GM12878 (cell line): ENCODE measurements at regions not wholly inside any gene's neighbourhood (a gene's known extent, or its start where the extent isn't known, plus 50 kb on each side); places are given as distances from the start of the nearest gene placed in this dataset.

Source experiments
- ATAC-seq: fragments of 200-7000 bp; cut with Tn5 transposase; 3 replicates; pipeline ENCODE4 v1.9.1; 2020; ENCODE audit warnings: mild to moderate bottlenecking, moderate library complexity
- BruUV-seq: library from RNA; stranded (reverse); fragments of 400-500 nt; replicated peaks from 2 replicates; lab custom pipeline; 2021; lab: Mats Ljungman, UMichigan
- CTCF ChIA-PET: fragments of 300-600 bp; sonication (Branson Sonifier 250); formaldehyde crosslinking; extraction: SDS; loops from one replicate; lab custom pipeline; 2021; ENCODE audit warnings: inconsistent platforms; lab: Yijun Ruan, JAX
- POLR2A ChIA-PET: fragments of 350-600 bp; formaldehyde crosslinking; extraction: SDS; loops from one replicate; lab custom pipeline; 2021; ENCODE audit warnings: inconsistent platforms; lab: Charles Lee
- RAD21 ChIA-PET: fragments of 300-600 bp; sonication (Branson Sonifier 250); formaldehyde crosslinking; loops from one replicate; lab custom pipeline; 2023; ENCODE audit warnings: antibody characterized with exemption; ENCODE audit not compliant: unreplicated experiment; lab: Charles Lee
- SMC1A ChIA-PET: fragments of 300-600 bp; sonication (Branson Sonifier 250); formaldehyde crosslinking; loops from one replicate; lab custom pipeline; 2023; ENCODE audit not compliant: unreplicated experiment, uncharacterized antibody; lab: Charles Lee
- DNase-seq: peaks from one replicate; pipeline ENCODE4 v3.0.0-alpha.2; 2011; ENCODE audit warnings: low read depth, low spot score
- FAIRE-seq: peaks from 3 replicates; lab custom pipeline; 2011; peaks lifted over from hg19 to GRCh38; lab: Jason Lieb, UNC
- H2AFZ ChIP-seq: 2 replicates; pipeline ENCODE4 v1.6.0; 2011; ENCODE audit warnings: low read depth, low read length, control low read depth; ENCODE audit not compliant: control insufficient read depth
- H3K27ac ChIP-seq: 2 replicates; pipeline ENCODE4 v1.5.1; 2011; ENCODE audit warnings: control low read depth; ENCODE audit not compliant: control insufficient read depth, insufficient read depth
- H3K27me3 ChIP-seq, 2 experiments: replicated peaks in 1 of 2; 2 replicates each; pipeline versions ENCODE4 v1.6.0 to v1.6.1; 2011; ENCODE audit warnings: low read length in 1 of 2; ENCODE audit not compliant: control insufficient read depth in 2 of 2, insufficient read depth in 2 of 2
- H3K36me3 ChIP-seq, 2 experiments: 2 replicates each; pipeline ENCODE4 v1.5.1; 2011; ENCODE audit warnings: low read length in 1 of 2; ENCODE audit not compliant: control insufficient read depth in 2 of 2, insufficient read depth in 2 of 2
- H3K4me1 ChIP-seq: 2 replicates; pipeline ENCODE4 v1.6.1; 2011; ENCODE audit warnings: mild to moderate bottlenecking, low read length, moderate library complexity, mixed read lengths; ENCODE audit not compliant: control insufficient read depth, insufficient read depth
- H3K4me2 ChIP-seq: 2 replicates; pipeline ENCODE4 v1.6.0; 2011; ENCODE audit warnings: control low read depth; ENCODE audit not compliant: control insufficient read depth, insufficient read depth
- H3K4me3 ChIP-seq: fragments of 200-600 bp; sonication (generic); 2 replicates; pipeline ENCODE4 v1.5.1; 2016
- H3K79me2 ChIP-seq: 2 replicates; pipeline ENCODE4 v1.6.0; 2011; ENCODE audit warnings: low read length; ENCODE audit not compliant: control insufficient read depth, insufficient read depth
- H3K9ac ChIP-seq: 2 replicates; pipeline ENCODE4 v1.8.0; 2011; ENCODE audit warnings: low read length, control low read depth, mixed read lengths; ENCODE audit not compliant: control insufficient read depth, insufficient read depth
- H3K9me3 ChIP-seq: replicated peaks from 3 replicates; pipeline ENCODE4 v1.5.1; 2011; ENCODE audit warnings: mild to moderate bottlenecking, low read length; ENCODE audit not compliant: control insufficient read depth, insufficient read depth
- H4K20me1 ChIP-seq: 2 replicates; pipeline ENCODE4 v1.6.0; 2011; ENCODE audit not compliant: control insufficient read depth, insufficient read depth
- EED ChIP-seq: sonication (generic); IDR thresholded peaks from 2 replicates; pipeline ENCODE4 v1.6.1; 2016; ENCODE audit warnings: antibody characterized with exemption, low read depth
- EP300 ChIP-seq, 2 experiments: fragments of 150-350 bp in 1 of 2; IDR thresholded peaks; 2 replicates each; pipeline ENCODE4 v1.6.1; 2011 to 2012; ENCODE audit warnings: low read depth in 2 of 2, low read length in 2 of 2, borderline replicate concordance in 1 of 2, improper control_type of control experiment in 1 of 2, inconsistent platforms in 1 of 2; ENCODE audit not compliant: control insufficient read depth in 1 of 2
- JUNB ChIP-seq: IDR thresholded peaks from 2 replicates; pipeline ENCODE4 v1.6.1; 2016; ENCODE audit warnings: antibody characterized with exemption, mild to moderate bottlenecking
- KLF5 ChIP-seq: fragments of 450-650 bp; IDR thresholded peaks from 2 replicates; pipeline ENCODE4 v1.6.1; 2014; ENCODE audit warnings: mild to moderate bottlenecking; ENCODE audit not compliant: partially characterized antibody
- NBN ChIP-seq: fragments of 450-650 bp; IDR thresholded peaks from 2 replicates; pipeline ENCODE4 v1.6.1; 2016
- RELA ChIP-seq: fragments of 450-650 bp; IDR thresholded peaks from 2 replicates; pipeline ENCODE4 v1.8.0; 2014; ENCODE audit warnings: borderline replicate concordance; ENCODE audit not compliant: partially characterized antibody
- SPI1 ChIP-seq: IDR thresholded peaks from 2 replicates; pipeline ENCODE4 v1.6.1; 2011; ENCODE audit warnings: low read depth, mild to moderate bottlenecking, low read length, moderate library complexity, borderline replicate concordance; ENCODE audit not compliant: insufficient read depth
- ZNF274 ChIP-seq: IDR thresholded peaks from one replicate; pipeline ENCODE4 v1.8.0; 2011; ENCODE audit not compliant: insufficient read length, insufficient read depth
- WGBS: methylation state at CpG from one replicate; pipeline ENCODE4 v1.1.6; 2016; ENCODE audit warnings: low lambda C conversion rate; ENCODE audit not compliant: insufficient replicate concordance, insufficient coverage; ENCODE audit errors: missing lambda C conversion rate; 5-methylcytosine and 5-hydroxymethylcytosine counted together
- in situ Hi-C: fragments of 300-500 bp; cut with MboI; formaldehyde crosslinking; loops from 9 replicates; pipeline ENCODE4 v1.14.3; 2018; ENCODE audit warnings: mixed read lengths
- intact Hi-C: fragments of 100-400 bp; cut with micrococcal nuclease; formaldehyde crosslinking; loops from one replicate; pipeline ENCODE4 v1.14.2; 2022; ENCODE audit not compliant: unreplicated experiment
- TF ChIP-seq, protein P1 (sequence below): fragments of 450-650 bp; IDR thresholded peaks from 2 replicates; pipeline ENCODE4 v1.6.1; 2014; ENCODE audit warnings: mild to moderate bottlenecking
- TF ChIP-seq, protein P2 (sequence below): IDR thresholded peaks from 2 replicates; pipeline ENCODE4 v1.6.1; 2011; ENCODE audit warnings: borderline replicate concordance, low read depth, mild to moderate bottlenecking, moderate library complexity, mixed read lengths, low read length; ENCODE audit not compliant: insufficient read depth; ENCODE audit errors: extremely low read length

DNA sequence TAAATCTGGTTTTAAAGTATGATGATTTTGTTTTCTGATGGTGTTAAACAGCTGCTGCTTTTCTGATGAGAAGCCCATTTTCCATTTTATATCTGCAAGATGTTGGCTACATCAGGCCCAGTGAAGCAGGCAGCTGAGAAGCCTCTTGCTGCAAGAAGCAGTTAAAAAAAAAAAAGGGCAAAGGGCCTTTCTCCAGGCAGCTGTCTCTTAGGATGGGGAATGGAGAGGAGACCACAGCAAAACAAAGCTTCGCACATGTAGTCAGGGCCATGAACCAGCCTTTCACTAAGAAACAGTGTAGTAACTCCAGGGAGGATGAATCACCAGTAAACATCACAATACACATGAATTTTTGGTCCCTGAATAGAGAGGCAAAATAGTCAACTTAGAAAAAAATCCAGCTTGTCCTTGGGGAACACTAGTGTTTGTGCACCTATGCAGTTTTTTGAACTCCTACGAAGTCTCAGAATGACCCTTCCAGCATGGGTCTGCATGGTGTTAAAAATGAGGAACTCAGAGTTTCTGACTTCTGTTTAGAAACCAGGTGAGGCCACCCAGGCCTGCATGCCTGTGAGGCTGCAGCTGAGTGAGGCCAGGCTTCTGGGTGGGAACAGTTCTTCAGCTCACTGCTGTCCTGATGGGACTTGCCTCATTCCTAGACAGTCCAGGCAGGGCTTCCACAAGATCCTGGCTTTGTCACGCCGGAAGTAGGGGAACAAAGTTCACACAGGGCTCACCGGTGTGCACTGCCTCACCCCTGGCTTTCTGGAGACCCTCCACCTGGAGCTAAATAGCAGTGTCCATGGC lies 518.7 kb downstream of the MCTP2 start:
- H3K4me1 ChIP-seq, result no peaks in the 10 kb centered on the region
- H4K20me1 ChIP-seq, result no peaks in the 10 kb centered on the region
- no peak overlapping the region for H2AFZ ChIP-seq
- no peak overlapping the region for H3K9ac ChIP-seq
- no TSS peak for BruUV-seq
- RAD21 ChIA-PET, result no interaction called here
- intact Hi-C loops (no loop called here), in situ Hi-C loops (no loop called here)
- CTCF ChIA-PET, result no interaction called here
- H3K4me3 ChIP-seq, result no peak overlapping the region
- H3K27me3 ChIP-seq, result no peaks in the 10 kb centered on the region
- no peaks in the 10 kb centered on the region for H3K9me3 ChIP-seq
- WGBS, result 27% methylated on average over 5 of the region's 5 CpGs
- H3K36me3 ChIP-seq, result no peaks in the 10 kb centered on the region
- no peak overlapping the region for H3K4me2 ChIP-seq
- FAIRE-seq (no peak), DNase-seq (no peak)
- SMC1A ChIA-PET, result no interaction called here
- H3K79me2 ChIP-seq, result no peaks in the 10 kb centered on the region
- TF ChIP-seq RELA, result no peak
- peak; percentile 61; the same call in 1 of the 2 replicates for TF ChIP-seq SPI1
- TF ChIP-seq, all 136 proteins: peak for 1
- no peak overlapping the region for H3K27ac ChIP-seq
- ATAC-seq, result peak; percentile 70
- POLR2A ChIA-PET, result no interaction called here

DNA sequence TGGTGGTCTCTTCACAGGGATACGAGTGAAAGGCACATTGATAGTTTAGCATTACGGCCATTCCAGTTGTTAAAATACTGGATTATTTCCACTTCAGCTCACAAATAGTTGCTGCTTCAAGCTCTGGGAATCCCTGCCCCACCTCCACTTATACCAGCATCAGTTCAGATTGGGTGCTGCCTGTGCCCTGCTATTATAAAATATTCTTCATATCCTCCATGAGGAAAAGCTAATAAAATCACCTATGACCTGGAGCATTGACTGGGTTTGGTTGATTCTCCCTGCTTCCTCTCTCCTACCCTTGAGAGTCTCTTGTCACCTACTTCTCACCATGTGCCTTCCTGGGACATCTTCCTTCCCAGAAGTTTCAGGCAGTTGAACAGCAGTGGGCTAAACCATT lies 529.0 kb downstream of the MCTP2 start:
- CTCF ChIA-PET, result no interaction called here
- no peak for DNase-seq
- intact Hi-C loops, result no loop called here
- no peak overlapping the region for H3K27ac ChIP-seq
- SMC1A ChIA-PET, result interaction anchor here (1.4 kb wide), 1 partner anchor 70 kb away, joined by 3 read pairs; no protein-coding TSS in a partner anchor
- no peaks in the 10 kb centered on the region for H3K4me1 ChIP-seq
- H3K4me2 ChIP-seq, result no peak overlapping the region
- H3K36me3 ChIP-seq, result no peaks in the 10 kb centered on the region
- H3K9ac ChIP-seq, result no peak overlapping the region
- no peaks in the 10 kb centered on the region for H4K20me1 ChIP-seq
- ATAC-seq, result no peak
- in situ Hi-C loops, result no loop called here
- no TSS peak for BruUV-seq
- H3K9me3 ChIP-seq, result no peaks in the 10 kb centered on the region
- 0% methylated on average over 2 of the region's 2 CpGs for WGBS
- no peak overlapping the region for H3K4me3 ChIP-seq
- RAD21 ChIA-PET, result no interaction called here
- no peaks in the 10 kb centered on the region for H3K79me2 ChIP-seq
- H2AFZ ChIP-seq, result no peak overlapping the region
- no peaks in the 10 kb centered on the region for H3K27me3 ChIP-seq
- POLR2A ChIA-PET, result no interaction called here
- FAIRE-seq, result no peak
- TF ChIP-seq KLF5 (no peak), EED (no peak), EP300 (IDR thresholded peaks at IDR 0.05; ENCODE audit: borderline replicate concordance in 1 of 2, control insufficient read depth in 1 of 2, low read depth in 2 of 2, low read length in 2 of 2) (no peak), NBN (no peak), ZNF274 (no peak), JUNB (no peak)
- TF ChIP-seq, protein P1, sequence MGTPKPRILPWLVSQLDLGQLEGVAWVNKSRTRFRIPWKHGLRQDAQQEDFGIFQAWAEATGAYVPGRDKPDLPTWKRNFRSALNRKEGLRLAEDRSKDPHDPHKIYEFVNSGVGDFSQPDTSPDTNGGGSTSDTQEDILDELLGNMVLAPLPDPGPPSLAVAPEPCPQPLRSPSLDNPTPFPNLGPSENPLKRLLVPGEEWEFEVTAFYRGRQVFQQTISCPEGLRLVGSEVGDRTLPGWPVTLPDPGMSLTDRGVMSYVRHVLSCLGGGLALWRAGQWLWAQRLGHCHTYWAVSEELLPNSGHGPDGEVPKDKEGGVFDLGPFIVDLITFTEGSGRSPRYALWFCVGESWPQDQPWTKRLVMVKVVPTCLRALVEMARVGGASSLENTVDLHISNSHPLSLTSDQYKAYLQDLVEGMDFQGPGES, result no peak
- TF ChIP-seq, protein P2, sequence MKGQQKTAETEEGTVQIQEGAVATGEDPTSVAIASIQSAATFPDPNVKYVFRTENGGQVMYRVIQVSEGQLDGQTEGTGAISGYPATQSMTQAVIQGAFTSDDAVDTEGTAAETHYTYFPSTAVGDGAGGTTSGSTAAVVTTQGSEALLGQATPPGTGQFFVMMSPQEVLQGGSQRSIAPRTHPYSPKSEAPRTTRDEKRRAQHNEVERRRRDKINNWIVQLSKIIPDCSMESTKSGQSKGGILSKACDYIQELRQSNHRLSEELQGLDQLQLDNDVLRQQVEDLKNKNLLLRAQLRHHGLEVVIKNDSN, result no peak
